H1 (cell line): ENCODE measurements at regions not wholly inside any gene's neighbourhood (a gene's known extent, or its start where the extent isn't known, plus 50 kb on each side); places are given as distances from the start of the nearest gene placed in this dataset.

Experiments
- BACH1 ChIP-seq: IDR thresholded peaks from 2 replicates; pipeline ENCODE4 v1.6.1; 2012; ENCODE audit warnings: low read length, improper control_type of control experiment
- CHD7 ChIP-seq: fragments of 300-600 bp; sonication (generic); IDR thresholded peaks from 2 replicates; pipeline ENCODE4 v1.7.1; 2012; ENCODE audit warnings: low read length, moderate library complexity, mild to moderate bottlenecking, inconsistent platforms; ENCODE audit not compliant: insufficient replicate concordance
- HDAC2 ChIP-seq, 2 experiments: fragments of 300-600 bp in 1 of 2; sonication (generic) in 1 of 2; IDR thresholded peaks; 2 replicates each; pipeline ENCODE4 v1.6.1; 2011 to 2012; ENCODE audit warnings: low read depth in 2 of 2, low read length in 2 of 2, mild to moderate bottlenecking in 2 of 2, moderate library complexity in 2 of 2, borderline replicate concordance in 1 of 2, inconsistent platforms in 1 of 2

GRCh38 chr13:106683918-106684317 lies 116.0 kb upstream of the ARGLU1 start (continued):
- TF ChIP-seq CHD7 (no peak), HDAC2 (IDR thresholded peaks at IDR 0.05; ENCODE audit: borderline replicate concordance in 1 of 2, low read depth in 2 of 2, low read length in 2 of 2) (no peak), BACH1 (no peak)
